ENCODE measurements at regions not wholly inside any gene's neighbourhood (a gene's known extent, or its start where the extent isn't known, plus 50 kb on each side); places are given as distances from the start of the nearest gene placed in this dataset.
"Not testable (repeated sequence)": the region's sequence is repeated elsewhere in the genome, so short reads cannot be mapped to it uniquely, and the experiment has no call there.

- in situ Hi-C loops (cut with MboI; ENCODE audit: low pct_unique_long_range_greater_than_20kb, low sequenced_read_pairs, unreplicated experiment): no loop called here
Measured at GRCh38 chr9:105119156-105119555, 125.3 kb upstream of the SLC44A1 start.

DNA sequence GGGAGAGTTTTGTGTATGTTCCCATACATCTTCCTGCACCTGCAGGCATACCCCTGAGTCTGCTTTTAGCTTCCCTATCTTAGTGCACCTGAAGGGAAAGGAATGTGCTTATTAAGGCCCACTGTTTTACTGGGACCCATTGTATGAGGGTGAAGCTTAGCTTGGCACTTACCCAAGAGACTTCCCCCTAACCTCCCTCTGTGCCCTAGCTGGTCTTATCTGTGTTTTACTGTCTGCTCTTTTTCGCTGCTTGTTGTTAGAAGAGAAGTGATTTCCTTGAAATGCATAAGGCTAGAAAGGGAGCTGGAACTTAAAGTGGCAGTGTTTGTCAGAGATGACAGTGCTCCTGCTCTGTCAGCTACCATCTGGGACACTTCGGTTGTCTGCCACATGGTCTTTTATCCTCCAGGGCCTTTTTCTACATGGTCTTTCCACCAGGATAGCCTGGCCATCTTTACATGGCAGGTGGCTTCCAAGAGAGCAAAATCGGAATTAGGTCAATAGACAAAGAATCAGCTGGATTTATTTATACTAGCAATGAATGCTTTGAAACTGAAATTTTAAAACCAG, 122.5 kb upstream of the SLC44A1 start:
- no peak for DNase-seq (ENCODE audit: low spot score)
- TF ChIP-seq CTCF (IDR thresholded peaks at IDR 0.05; ENCODE audit: extremely low read depth, insufficient read depth, missing control alignments): no peak
- in situ Hi-C loops (cut with MboI; ENCODE audit: low pct_unique_long_range_greater_than_20kb, low sequenced_read_pairs, unreplicated experiment): no loop called here

More at GRCh38 chr9:105119156-105119555, 125.3 kb upstream of the SLC44A1 start:
- no peak for DNase-seq (ENCODE audit: low spot score)
- TF ChIP-seq CTCF (IDR thresholded peaks at IDR 0.05; ENCODE audit: extremely low read depth, insufficient read depth, missing control alignments): no peak

GRCh38 chr9:105124598-105124997, 119.9 kb upstream of the SLC44A1 start:
- in situ Hi-C loops (cut with MboI; ENCODE audit: low pct_unique_long_range_greater_than_20kb, low sequenced_read_pairs, unreplicated experiment); DNase-seq (ENCODE audit: low spot score): not testable (repeated sequence)

- in situ Hi-C loops (cut with MboI; ENCODE audit: low pct_unique_long_range_greater_than_20kb, low sequenced_read_pairs, unreplicated experiment): no loop called here
- no peak for DNase-seq (ENCODE audit: low spot score)
- TF ChIP-seq CTCF (IDR thresholded peaks at IDR 0.05; ENCODE audit: extremely low read depth, insufficient read depth, missing control alignments): no peak
Measured at GRCh38 chr9:105126226-105126625, 118.2 kb upstream of the SLC44A1 start.

DNA sequence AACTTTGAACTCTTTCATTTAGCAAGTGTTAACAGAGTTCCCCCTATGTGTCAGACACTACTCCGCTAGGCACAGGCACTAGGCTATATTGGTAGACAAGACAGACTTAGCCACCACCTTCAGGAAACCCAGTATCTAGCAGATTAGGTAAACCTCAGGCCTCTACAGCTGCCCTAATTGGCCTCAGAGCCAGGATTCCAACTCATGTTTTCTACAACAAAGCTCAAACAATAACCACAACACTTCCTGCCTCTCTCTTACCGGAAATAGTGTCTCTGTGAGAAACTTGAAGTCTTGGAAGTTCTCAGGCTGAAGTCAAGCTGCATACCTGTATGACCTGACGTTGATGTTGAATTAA, 116.6 kb upstream of the SLC44A1 start:
- in situ Hi-C loops (cut with MboI; ENCODE audit: low pct_unique_long_range_greater_than_20kb, low sequenced_read_pairs, unreplicated experiment): no loop called here
- DNase-seq (ENCODE audit: low spot score): peak; percentile 50
- TF ChIP-seq CTCF (IDR thresholded peaks at IDR 0.05; ENCODE audit: extremely low read depth, insufficient read depth, missing control alignments): no peak

GRCh38 chr9:105128908-105129600, 115.4 kb upstream of the SLC44A1 start:
- in situ Hi-C loops (cut with MboI; ENCODE audit: low pct_unique_long_range_greater_than_20kb, low sequenced_read_pairs, unreplicated experiment): no loop called here
- no peak for TF ChIP-seq CTCF (IDR thresholded peaks at IDR 0.05; ENCODE audit: extremely low read depth, insufficient read depth, missing control alignments)

GRCh38 chr9:105129731-105130130, 114.7 kb upstream of the SLC44A1 start:
- in situ Hi-C loops (cut with MboI; ENCODE audit: low pct_unique_long_range_greater_than_20kb, low sequenced_read_pairs, unreplicated experiment): no loop called here

More at GRCh38 chr9:105128908-105129600, 115.4 kb upstream of the SLC44A1 start:
- no peak for DNase-seq (ENCODE audit: low spot score)

More at GRCh38 chr9:105129731-105130130, 114.7 kb upstream of the SLC44A1 start:
- TF ChIP-seq CTCF (IDR thresholded peaks at IDR 0.05; ENCODE audit: extremely low read depth, insufficient read depth, missing control alignments): no peak
- no peak for DNase-seq (ENCODE audit: low spot score)
